ENCODE measurements at regions not wholly inside any gene's neighbourhood (a gene's known extent, or its start where the extent isn't known, plus 50 kb on each side); places are given as distances from the start of the nearest gene placed in this dataset.

- Histone ChIP-seq H3K27ac (no peak overlapping the region), H3K9me3 (peaks cover 0 to 35% (median 12%) of the 10 kb centered on the region in 11 donors), H3K27me3 (no peaks in the 10 kb centered on the region), H3K36me3 (no peaks in the 10 kb centered on the region), H3K4me1 (no peaks in the 10 kb centered on the region), H3K4me3 (no peak overlapping the region)
- ATAC-seq = no peak
- DNase-seq = no peak
- 79 to 84% methylated on average over 1 of the region's 1 CpG for WGBS, 2 donors
- intact Hi-C loops (cut with DNase I) = no loop called here
- no peak for TF ChIP-seq CTCF (IDR thresholded peaks at IDR 0.05)
Measured at GRCh38 chr6:8588176-8588575, 152.8 kb upstream of the SLC35B3 start.

- intact Hi-C loops (cut with DNase I) = no loop called here
Measured at GRCh38 chr6:8583291-8583690, 147.9 kb upstream of the SLC35B3 start.

GRCh38 chr6:8579372-8579771 lies 144.0 kb upstream of the SLC35B3 start:
- intact Hi-C loops (cut with DNase I) = no loop called here
- no peak for ATAC-seq
- 53 to 60% methylated on average over 1 of the region's 1 CpG for WGBS, 2 donors

More at GRCh38 chr6:8583291-8583690, 147.9 kb upstream of the SLC35B3 start:
- no peak overlapping the region for H3K4me3 ChIP-seq
- no peak for TF ChIP-seq CTCF (IDR thresholded peaks at IDR 0.05)
- H3K4me1 ChIP-seq = no peaks in the 10 kb centered on the region
- peaks cover 0 to 18% (median 0%) of the 10 kb centered on the region in 11 donors for H3K9me3 ChIP-seq
- no peaks in the 10 kb centered on the region for H3K27me3 ChIP-seq
- H3K27ac ChIP-seq = no peak overlapping the region
- ATAC-seq = no peak
- DNase-seq = no peak
- H3K36me3 ChIP-seq = no peaks in the 10 kb centered on the region

GRCh38 chr6:8578006-8578405 lies 142.7 kb upstream of the SLC35B3 start:
- no peak for TF ChIP-seq CTCF (IDR thresholded peaks at IDR 0.05)
- WGBS, 2 donors = 39 to 42% methylated on average over 1 of the region's 1 CpG
- Histone ChIP-seq H3K4me1 (no peaks in the 10 kb centered on the region), H3K9me3 (no peaks in the 10 kb centered on the region), H3K27ac (no peak overlapping the region), H3K4me3 (no peak overlapping the region), H3K27me3 (no peaks in the 10 kb centered on the region), H3K36me3 (no peaks in the 10 kb centered on the region)
- intact Hi-C loops (cut with DNase I) = no loop called here
- DNase-seq (no peak), ATAC-seq (no peak)

More at GRCh38 chr6:8579372-8579771, 144.0 kb upstream of the SLC35B3 start:
- peaks cover 0 to 9% (median 0%) of the 10 kb centered on the region in 11 donors for H3K9me3 ChIP-seq
- no peak overlapping the region for H3K27ac ChIP-seq
- H3K4me3 ChIP-seq = no peak overlapping the region
- DNase-seq = no peak
- H3K4me1 ChIP-seq = no peaks in the 10 kb centered on the region
- TF ChIP-seq CTCF (IDR thresholded peaks at IDR 0.05) = no peak
- no peaks in the 10 kb centered on the region for H3K36me3 ChIP-seq
- H3K27me3 ChIP-seq = no peaks in the 10 kb centered on the region
